T1000 (cell line): ENCODE measurements at regions not wholly inside any gene's neighbourhood (a gene's known extent, or its start where the extent isn't known, plus 50 kb on each side); places are given as distances from the start of the nearest gene placed in this dataset.
"Not testable (repeated sequence)": the region's sequence is repeated elsewhere in the genome, so short reads cannot be mapped to it uniquely, and the experiment has no call there.

Experiments used
- DNase-seq: peaks from one replicate; lab custom pipeline; 2025; ENCODE audit warnings: mixed read lengths; lab: John Stamatoyannopoulos, UW

DNA sequence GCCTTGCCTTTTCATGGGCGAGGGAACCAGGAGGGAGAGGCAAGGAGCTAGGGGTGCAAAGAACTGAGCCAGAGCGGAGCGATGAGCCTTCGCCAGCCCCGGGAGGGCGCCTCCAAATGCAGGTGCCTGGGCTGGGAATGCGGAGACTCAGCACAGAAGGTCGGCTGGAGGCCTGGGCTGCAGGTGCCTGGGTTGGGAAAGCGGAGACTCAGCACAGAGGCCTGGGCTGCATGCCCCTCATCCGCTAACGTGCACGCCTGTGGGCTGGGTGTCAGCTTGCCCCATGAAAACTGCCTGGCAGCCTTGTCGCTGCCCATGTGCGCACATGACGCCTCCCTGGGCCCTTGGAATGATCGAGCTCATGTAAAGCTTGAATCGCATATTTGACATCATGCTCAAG is 51.8 kb downstream of the POM121L12 start:
- no peak for DNase-seq

DNA sequence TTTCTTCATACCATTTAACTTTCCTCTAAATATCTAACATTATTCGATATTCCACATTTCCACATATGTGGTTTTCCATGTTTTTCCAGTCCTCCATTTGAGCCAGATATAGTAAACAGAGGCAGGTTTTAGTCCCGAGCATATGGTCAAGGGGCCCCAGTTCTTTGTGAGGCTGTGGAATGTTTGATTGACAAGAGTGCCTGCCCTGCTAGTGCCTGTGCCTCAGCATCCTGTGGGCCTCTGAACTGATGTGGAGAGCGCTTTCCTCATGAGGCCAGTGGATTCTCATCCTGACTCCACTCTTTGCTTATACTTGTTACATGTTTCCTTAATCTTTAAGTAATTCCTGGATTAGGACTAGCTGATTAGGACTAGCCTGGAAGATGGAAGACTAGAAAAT is 58.8 kb downstream of the POM121L12 start:
- DNase-seq: no peak

DNA sequence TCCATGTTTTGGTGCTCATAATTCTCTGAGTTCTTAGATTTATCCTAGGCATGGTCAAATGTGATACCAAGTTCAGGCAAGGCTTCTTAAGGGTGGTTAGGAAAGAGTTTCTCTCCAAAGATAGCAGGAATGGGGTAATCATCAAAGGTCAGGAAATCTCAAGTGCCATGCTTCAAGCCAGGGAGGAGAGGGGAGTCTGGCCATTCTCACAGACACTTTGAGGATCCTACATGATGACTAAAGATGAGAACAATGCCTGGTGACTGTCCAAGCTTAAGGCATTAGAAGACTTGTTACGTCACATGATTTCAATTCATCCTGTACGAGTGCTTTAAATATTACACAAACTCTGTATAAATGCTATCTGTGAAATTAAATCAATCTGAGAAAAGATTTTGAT is 59.4 kb downstream of the POM121L12 start:
- DNase-seq: no peak

DNA sequence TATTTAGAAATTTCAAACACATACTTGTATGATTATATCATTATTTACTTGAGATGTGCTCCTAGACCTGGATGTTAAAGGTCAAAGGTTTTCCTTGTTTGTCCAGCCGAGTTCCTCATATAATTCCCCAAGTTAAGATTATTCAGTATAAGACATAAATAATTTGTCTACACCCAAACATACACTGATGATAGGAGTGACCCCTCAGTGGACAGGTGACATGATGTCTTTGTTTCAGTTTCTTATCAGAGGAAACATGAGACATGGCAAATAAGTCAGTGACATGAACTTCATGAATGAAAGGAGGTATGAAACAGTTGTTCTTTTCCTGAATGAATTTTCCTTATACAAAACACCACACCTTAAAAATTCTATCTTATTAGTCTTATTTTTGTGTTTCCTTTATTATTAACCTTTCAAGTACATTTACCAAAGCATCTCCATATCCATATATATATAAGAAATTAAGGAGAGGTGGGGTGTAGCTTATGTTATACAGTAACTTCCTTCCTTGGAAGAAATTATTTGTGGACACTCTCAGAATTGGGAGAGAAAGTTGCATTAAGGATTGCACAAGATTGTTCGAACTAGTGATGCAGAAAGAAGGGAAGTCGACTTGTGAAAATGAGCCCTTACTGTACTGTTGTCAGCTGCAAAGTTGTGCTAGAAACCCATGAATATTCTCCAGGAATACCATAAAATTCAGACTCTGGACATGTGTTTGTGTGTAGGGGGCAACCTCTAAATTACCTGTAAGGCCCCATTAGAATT is 60.5 kb downstream of the POM121L12 start:
- no peak for DNase-seq

DNA sequence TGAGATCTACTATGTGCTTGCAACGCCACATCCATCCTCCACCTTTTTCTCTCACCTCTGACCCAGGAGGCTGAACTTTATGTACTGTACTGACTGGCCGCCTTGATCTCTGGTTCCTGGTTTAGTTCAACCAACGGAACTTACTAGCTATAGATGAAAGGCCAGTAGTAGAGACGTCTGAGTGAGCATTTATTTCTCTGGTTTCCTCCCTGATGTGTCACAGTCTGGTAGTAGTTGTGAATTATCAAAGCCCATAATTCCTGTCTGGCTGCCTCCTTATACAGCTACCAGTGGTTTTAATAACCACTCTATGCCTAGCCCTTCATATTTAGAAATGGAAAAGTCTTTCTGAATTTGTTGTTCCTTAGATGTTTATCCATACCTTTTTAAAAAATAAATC is 64.7 kb downstream of the POM121L12 start:
- DNase-seq: no peak

DNA sequence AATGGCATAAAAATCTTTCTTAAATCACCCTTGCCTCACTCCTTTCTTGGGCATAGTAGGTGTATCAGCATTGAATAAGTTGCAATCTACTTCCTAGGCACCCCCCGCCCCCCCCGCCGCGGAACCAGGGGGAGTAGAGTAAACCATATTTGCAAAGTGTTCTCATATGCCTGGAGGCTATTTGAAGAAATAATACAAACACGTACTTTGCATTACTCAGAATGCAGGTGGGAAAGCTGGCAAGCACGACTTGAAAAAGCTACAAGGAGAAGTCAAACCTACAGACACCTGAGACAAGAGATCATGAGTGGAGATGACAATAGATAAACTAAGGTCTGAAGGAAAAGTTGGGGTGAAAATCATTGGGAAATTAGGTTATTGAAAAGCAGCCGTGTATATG is 65.6 kb downstream of the POM121L12 start:
- DNase-seq: no peak

DNA sequence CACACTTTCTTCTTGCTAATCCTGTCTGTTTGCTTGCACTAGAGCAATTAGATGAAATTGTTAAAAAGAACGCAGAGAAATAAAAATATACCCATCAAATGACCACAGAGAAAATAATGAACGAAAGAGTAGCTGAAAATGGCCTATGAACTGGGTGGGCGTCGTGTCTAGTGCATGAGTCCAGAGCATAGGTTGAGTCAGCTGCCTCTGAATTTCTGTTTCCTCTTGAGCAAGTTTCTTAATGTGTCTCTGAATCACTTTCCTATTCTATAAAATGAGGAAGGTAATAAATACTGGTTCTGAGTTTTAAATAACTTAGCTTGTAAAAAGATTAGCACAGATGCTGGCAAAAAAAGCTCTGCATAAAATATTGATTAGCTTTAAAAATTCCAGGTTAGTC is 75.0 kb downstream of the POM121L12 start:
- no peak for DNase-seq

DNA sequence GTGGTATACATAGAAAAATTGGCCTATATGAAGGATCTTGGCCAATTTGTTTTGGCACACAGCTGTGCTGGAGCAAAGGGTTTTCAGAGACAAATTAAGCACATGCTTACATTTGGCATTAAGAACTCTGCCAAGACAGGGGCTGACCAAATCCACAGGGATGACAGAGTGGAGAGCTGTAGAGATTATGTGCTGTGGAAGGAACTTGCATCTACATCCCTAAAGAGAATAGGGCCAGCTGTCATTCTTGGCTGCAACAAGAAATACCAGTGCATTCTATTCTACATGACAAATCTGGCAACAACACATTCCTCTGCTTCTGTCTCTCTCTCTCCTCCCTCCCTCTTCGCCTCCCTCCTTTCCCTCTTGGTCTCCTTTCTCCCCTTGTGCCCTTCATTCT is 75.6 kb downstream of the POM121L12 start:
- no peak for DNase-seq

DNA sequence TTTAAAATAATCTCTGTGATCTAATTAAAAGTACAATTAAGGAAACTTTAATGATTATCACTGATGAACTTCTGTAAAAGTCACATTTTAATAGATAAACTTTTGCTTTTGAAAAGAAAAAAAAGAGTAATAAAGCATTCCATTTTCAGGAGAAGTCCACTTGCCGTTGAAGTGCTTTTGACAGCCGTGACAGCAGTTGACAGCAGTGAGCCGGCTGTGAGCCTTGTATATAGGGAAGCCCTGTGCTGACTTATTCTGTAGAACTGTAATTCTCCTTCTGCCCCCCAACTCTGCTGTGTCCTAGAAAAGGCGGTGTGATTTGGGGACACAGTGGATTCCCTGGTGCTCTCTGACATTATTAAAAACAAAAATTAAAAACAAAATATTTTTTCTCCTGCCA is 78.0 kb downstream of the POM121L12 start:
- DNase-seq: no peak

DNA sequence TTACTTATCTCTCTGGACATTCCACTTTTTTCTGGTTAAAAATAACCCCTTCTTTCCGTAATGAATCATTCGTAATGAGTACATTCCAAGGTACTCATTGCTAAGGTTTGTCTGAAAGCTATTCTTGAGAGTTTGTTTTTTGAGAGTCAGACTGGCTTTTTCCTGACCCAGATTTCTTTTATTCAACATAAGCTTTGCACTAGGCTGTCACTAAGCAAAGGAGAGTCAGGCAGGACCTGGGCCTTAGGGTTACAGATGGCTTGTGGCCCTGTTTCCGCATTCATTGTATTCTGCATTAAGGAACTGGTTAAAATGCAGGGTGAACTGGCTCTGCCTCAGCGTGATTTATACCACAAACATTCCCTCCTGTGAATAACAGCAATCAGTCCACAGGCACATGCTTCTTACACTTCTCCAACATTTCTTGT is 84.1 kb downstream of the POM121L12 start:
- DNase-seq: no peak

DNA sequence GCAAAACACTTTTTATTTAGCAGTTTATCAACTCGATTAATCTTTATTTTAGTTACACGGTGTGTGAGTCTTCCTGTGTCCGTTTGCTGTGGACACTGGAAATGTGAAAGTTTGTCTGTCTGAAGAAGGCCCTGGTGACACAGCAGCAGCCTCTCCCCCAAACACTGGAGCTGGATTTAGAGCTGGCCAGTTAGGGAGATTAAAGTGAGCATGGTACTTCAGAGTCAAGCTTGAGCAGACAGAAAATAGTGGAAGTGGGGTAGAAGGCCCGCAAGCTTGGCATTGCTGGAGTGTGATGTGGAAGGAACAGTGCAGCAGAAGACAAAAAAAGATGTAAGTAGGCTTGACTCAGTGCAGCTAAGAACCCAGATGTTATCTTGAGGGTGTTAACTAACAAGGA is 85.9 kb downstream of the POM121L12 start:
- no peak for DNase-seq

DNA sequence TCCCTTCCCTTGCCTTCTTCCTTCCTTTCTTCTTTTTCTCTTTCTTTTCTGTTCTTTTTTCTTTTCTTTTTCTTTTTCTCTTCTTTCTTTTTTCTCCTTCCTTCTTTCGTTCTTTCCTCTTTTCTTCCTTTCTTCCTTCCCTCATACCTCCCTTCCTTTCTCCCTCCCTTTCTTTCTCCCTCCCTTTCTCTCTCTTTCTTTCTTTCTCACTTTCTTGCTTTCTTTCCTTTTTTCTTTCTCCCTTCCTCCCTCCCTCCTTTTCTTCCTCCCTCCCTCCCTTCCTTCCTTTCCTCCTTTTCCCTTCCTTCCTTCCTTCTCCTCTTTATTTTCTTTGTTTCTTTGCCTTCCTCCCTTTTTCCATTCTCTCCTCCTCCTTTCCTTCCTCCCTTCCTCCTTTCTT is 96.3 kb downstream of the POM121L12 start:
- no peak for DNase-seq

DNA sequence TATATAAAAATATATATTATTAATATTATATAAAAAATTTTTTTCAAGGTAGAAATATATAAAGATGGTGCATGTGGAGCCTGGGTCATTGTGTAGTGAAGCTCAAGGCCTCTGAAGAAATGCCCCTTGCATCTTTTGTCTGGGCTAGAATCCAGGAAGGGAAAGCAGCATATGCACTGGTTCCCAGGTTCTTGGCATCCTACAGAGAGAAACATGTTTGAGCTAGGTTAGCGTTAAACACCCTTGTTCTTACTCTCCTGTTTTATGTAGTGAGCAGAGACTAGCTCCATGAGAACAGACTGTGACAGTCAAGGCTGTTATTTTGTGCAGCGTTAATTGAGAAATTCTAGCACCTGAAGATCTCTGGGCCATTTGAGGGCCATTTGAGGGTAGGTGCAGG is 116.1 kb downstream of the POM121L12 start:
- DNase-seq: no peak

DNA sequence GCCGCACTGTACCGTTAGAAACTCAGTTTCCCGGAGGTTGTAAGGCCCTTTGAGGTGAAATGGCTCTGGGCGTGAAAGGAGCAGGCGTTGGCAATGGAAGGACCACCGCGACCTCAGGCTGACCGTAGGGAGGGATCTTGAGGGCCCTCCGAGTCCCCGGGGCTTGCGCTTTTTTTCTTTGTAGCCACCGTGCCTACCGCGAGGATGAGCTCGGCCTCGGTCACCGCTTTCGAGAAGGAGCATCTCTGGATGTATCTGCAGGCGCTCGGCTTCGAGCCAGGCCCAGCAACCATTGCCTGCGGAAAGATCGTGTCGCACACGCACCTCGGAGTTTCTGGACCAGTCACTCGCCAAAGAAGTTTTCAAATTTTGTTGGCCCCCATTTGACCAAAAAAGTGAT is 151.8 kb downstream of the POM121L12 start:
- DNase-seq: not testable (repeated sequence)

DNA sequence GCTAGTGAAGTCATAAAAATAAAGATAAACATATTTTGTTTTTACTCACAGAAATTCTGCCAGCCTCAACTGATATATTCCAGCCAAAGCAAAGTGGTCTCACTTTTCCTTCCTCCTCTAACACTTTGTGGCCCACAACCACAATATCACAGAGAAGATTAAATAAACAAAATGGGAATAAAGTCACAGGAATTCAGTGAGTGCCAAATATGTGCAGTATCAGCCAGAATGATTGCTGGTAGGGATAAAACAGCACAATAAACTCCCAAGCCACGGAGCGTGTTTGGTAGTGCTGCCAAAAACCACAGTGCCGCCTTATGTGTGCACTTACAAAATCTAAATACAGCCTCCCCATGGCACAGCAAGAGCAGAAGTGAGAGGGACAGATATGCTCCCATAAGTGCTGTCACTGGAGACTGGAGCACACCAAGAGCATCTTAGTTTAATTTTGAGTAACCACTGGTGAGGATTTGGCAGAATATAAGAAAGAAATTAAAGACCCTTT is 155.8 kb downstream of the POM121L12 start:
- DNase-seq: no peak

DNA sequence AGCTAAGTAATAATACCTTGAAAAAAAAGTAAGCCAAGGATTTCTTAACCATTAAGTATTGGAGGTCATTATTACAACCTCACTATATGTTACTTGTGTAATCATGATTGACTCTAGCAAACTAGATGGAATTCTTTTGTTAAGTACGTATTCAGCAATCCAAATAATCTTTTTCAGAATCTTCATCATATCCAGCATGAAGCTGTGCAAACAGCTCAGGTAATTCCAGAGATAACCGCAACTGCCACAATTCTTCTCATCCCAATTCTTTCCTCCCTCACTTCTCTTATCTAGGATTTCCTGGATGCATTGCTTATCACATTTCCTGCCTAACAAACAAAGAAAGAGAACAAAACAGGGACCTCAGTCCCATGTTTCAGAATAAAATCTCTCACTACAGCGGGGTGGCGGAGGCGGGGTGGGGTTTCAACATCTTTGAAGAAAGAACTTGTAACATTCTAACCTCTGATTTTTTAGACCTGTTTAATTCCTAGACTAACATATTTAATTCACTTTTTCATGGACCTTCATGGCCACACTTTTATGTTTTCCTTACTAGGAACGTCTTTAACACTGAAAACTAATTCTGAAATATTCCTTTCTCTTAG is 156.5 kb downstream of the POM121L12 start:
- DNase-seq: no peak

DNA sequence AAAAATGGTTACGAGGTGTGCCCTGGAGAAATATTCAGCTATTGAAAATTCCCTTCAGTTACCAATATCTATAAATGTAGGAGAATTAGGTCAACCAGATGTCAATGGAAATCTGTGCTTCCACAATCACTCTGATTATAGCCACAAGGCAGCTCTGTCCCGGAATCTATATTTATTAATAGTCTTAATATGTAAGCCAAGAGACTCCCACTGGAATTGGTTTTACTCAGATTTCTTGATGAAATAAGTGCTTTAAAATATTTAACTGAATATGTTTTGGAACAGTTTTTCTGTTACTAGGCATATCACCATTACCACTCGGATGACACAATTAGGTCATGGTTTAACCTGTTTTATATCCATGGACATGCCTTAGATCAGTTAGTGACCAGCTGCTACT is 169.6 kb downstream of the POM121L12 start:
- DNase-seq: no peak

DNA sequence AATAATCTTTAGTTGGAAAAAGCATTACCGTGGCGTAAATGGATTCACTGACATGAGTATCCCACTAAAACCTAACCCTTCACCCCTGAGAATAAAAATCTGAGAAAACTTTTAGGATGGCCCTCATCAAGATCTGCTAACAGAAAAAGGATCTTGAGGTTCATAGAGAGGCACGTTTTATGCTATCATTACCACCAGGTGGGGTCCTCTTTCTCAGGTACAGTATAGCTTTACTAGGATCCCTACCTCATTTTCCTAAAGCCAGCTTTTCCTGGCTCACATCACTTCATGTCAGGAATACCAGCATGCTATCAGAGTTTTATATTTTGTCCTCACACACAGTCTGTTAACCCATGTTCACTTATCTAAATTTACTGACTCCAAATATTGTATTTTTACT is 173.7 kb downstream of the POM121L12 start:
- no peak for DNase-seq

DNA sequence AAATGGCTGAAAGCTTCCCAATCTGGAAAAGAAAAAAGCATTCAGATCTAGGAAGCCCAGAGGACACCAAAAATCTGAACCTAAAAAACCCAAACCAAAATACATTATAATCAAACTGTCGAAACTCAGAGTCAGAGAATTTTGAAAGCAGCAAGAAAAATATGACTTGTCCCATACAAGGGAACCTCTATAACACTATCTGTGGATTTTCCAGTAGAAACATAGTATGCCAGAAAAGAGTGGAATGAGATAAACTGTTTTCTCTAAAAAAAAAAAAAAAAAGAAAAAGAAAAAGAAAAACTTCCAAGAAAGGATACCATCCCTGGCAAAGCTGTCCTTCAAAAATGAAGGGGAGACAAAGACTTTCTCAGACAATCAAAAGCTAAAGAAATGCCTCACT is 179.0 kb downstream of the POM121L12 start:
- DNase-seq: no peak

DNA sequence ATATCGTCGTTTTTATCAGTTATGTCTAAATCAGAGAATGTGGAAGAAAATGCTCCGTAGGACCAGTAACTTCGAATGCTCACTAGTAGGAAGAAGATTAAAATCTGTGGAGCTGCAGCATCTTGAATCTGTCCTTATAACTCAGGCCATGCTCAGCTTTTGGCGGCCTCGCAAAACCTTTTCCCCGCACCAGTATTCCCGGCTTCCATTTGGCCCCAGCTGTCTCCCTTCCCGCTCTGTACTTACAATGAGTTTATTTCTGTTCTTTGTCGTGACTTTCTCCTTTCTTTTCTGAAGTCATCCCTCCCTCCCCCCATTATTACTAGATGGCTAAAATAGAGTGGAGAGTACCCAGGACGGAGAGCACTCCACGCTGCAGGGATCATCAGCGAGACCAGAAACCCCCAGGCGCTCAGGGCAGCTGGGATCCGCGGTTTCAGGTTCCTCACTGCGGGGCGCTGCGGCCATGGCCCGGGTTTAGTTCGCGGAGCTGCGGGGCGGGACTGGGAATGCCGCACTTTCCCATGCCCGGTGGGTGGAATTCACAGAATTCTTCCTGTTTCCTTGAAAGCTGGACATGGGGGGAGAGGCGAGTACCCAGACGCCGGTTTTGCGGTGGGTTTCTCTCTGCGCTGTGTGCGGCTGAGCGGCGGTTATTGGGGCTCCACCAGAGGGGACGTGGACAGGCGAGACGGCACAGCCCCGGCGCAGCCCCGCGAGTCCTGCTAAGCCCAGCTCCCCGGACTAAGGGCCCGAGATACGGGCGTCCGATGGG is 183.5 kb downstream of the POM121L12 start:
- no peak for DNase-seq

DNA sequence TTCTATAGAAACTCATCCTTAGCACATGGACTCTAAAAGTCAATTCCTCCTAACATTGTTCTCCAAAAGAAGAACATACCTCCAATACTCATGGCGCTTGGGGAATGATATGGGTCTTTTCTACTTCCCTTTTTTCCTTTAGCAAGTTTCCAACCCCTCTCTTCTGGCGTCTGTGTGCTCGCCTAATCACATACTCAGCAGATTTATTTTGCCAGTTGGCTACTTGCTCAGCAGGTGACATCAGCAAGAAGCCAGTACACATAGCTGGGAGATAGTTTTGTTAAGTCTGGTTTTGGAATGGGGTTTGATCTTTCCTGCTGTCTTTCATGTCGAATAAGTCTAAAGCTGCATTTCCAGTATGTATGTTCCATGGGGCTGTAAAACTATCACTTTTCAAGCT is 193.8 kb downstream of the POM121L12 start:
- no peak for DNase-seq

DNA sequence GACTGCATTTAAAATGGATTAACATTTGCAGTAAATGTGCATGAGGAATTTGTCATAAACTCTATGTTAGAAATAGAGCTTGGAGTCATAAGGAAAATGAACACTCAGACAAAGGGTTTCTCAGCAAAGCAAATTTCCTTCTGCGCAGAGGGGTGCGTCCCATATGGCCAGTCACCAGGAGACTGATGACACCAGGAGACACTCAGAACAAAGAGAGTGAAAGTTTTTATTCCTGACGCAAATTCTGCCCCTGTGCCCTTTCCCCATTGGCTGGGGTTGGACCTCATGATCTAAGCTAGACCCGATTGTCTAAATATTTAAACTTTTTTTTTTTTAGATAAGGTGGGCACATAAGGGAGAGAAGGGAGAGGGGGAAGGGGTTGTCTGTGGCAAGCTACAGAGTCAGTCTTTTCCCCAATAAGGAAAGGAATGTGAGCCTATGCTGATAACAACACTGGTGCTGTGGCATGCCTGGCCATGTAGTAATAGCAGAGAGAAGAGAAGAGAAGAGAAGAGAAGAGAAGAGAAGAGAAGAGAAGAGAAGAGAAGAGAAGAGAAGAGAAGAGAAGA is 202.0 kb downstream of the POM121L12 start:
- no peak for DNase-seq
